HUDEP-2 (cell line): ENCODE measurements at regions not wholly inside any gene's neighbourhood (a gene's known extent, or its start where the extent isn't known, plus 50 kb on each side); places are given as distances from the start of the nearest gene placed in this dataset.
"Not testable (repeated sequence)": the region's sequence is repeated elsewhere in the genome, so short reads cannot be mapped to it uniquely, and the experiment has no call there.

ENCODE experiments used
- DNase-seq, 76 experiments: peaks; one replicate each; lab custom pipeline; 2025; ENCODE audit not compliant: unreplicated experiment in 76 of 76; lab: John Stamatoyannopoulos, UW

DNA sequence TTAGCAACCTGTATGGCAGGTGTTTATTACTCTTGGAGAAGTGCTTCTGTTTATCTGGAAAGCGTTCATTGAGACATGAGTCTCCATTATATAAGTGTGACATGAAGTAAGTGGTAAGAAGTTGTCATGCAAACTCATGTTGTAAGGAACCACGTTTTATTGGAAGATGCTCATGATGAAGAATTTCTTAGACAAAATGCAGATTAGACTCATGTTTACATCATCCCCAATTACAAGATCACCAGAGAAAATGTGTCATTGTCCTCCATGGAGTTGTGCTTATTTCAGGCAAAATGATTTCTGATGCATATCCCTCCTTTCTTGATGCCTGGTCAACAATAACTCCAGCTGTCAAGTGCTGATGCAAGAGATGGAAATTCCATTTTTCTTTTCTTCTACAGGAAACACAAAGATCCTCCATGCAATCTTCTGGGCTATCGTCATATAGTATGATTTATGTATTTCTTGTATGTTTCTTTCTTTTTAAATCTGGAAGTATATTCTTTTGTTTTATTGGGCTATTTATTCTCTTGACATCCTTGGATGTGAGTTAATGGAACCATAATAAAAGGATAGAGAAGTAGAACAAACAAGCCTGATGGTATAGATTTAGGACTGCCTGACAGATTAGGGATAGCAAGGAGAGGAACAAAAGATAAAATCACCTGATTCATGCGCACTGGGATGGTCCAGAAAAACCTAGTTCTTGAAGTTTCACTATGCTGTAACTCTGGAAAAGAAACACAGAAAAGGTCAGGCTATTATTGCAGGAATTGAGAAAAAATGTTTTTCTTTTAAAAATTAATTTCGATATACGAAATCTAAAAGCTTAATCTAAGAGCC lies 50.7 kb upstream of the DIAPH3 start:
- DNase-seq: no peak

DNA sequence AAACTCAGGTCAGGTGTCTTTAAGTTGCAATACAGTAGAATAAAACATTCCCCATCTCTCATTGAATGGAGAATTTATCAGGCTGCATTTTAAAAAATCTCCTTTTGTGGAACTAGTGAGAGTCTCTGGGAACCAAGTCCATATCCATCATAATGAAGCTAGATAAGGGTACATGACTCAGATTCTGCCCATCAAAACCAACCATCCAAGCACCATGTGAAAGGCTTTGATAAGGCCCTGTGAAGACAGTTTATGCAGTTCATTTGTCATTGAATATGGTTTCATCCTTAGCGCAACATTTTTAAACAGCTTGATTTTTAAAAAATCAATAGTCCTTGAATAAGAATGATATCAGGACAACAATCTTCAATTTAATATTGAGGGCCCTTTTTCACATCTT lies 56.3 kb upstream of the DIAPH3 start:
- DNase-seq: peak in 40 of 76 experiments; percentile 3 to 67 (median 30)

DNA sequence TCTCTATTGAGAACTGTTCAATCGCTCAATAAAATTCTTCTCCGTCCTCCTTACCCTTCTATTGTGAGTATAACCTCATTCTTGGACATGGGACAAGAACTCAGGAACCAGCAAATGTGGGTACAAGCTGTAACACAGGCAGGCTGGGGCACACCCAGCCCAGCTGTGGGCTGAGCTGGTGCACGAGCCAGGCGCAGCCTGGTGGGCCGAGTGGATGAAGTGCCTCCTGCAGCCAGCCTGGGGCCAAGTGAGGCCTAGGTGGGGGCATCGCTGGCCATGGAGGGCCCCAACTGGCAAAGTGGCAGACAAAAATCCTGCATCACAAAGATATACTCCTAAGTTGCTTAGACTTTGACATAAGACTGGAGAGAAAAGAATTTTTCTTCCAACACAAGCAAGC lies 57.9 kb upstream of the DIAPH3 start:
- DNase-seq: no peak

DNA sequence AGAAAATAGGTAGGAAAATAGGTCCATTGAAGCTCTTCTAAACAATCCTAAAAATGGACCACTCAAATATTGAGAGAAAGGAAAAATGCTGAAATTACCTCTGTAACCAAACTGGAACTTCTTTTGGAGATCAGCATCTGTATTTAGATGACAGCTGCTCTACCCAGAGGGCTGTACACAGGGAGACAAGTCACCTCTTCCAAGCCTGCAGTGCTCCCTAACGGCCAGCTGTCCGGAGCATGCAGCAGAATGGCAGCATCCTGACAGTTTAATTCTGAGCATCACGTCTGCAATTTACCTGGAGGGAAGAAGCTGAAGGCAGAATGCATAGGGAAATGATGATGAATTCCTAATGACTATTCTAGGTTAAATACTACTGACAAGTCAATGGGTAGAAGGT lies 62.8 kb upstream of the DIAPH3 start:
- peak in 45 of 76 experiments; percentile 2 to 65 (median 14) for DNase-seq

DNA sequence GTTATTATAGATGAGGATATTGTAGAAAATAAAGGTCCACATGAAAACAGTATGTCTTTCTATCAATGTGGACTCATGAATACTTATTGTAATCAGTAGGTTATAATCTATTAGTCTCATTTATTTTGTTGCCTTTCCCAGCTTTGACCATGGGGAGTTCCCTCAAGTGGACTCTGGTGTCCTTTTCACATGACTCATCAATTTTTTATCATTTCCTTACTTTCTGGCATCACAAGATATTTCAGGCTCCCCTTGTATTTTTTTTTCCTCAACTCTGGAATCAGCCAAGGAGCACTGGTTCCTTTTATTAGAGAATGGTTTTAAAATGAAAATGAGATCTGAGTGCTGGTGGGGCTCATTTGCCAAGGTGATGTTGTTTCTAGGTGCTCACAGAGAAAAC lies 63.4 kb upstream of the DIAPH3 start:
- DNase-seq: peak in 6 of 76 experiments; percentile 1 to 27 (median 11)

DNA sequence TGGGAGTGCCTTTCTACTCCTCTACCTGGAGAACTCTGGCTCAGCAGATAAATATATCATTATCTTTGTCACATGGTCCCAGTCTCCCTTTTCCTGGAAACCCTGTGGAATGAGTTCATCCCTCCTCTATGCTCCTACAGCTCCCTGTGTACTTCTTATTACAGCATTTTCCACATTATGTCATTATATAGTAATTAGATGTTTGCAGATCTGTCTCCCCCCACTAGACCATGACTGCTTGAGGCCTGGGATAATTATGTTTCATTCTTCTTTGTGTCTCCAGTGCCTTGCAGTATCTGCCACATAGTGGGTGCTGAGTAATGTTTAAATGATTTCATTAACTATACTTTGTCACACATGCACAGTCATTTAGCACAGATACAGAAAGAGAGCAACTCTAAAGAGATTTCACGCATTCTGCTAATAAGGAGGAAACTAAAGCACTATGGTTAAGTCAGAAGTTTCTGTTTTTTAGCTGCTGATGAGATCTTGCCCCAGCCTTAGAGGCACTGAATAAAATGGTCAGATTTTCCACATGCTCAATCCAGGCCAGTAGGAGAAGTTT lies 66.1 kb upstream of the DIAPH3 start:
- DNase-seq: no peak

DNA sequence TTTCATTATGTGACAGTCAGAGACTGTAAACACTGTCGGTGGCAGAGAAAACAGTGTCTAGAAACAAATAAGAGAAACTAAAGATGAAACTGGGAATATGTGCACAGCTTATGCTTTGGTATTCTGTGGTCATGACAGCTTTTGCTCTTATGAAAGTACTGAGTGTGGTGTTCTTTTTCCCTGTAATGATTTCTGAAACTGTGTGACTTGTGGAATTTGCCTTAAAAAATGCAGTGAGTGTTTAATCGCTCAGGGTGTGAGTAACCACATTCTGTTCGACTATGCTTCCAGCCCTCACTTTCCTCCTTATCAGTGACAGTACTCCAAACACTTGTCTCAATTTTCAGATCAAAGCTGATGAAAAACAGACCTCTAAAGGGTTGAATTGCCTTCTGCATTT lies 66.9 kb upstream of the DIAPH3 start:
- peak in 27 of 76 experiments; percentile 1 to 59 (median 30) for DNase-seq

DNA sequence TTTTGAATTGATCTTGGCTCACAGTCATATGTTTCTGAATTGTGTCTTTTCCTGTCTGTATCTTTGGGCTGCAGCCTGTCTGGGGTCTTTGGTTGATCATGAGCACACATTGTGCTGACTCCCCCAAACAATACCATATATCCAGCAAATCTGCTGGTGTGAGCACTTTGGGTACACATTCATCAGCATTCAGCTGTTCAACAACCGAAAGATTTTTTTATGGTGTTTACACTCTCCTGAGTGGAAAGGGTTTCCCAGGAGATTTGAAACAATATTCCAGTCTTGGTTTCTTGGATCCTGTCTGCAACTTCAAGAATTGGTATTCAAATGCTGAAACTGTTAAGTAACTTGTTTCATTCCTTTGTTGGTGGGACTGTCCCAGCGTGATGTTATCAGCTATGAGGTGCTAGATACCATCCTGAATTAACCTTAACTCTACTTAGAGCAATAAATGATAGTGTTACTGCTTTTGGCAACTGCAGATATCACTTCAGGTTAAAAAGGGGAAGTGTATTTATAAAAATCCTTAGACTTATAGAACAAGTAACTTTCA lies 78.4 kb upstream of the DIAPH3 start:
- no peak for DNase-seq

DNA sequence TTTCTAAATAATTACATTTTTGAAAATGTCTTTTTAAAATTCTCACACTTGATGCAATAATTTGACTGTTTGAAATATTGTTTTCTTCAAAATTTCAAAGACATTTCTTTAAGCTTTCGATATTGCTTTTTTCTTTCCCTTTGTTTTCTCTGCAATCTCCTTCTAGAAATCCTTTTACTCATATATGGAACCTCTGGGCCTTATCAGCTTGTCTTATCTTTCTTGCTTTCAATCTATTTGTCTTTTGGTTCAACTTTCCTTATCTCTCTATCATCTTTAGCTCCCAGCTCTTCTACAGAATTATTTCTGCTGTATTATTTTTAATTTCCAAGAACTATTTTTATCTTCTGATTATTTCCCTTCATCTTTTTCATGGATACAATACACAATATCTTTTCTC lies 80.7 kb upstream of the DIAPH3 start:
- DNase-seq: no peak

DNA sequence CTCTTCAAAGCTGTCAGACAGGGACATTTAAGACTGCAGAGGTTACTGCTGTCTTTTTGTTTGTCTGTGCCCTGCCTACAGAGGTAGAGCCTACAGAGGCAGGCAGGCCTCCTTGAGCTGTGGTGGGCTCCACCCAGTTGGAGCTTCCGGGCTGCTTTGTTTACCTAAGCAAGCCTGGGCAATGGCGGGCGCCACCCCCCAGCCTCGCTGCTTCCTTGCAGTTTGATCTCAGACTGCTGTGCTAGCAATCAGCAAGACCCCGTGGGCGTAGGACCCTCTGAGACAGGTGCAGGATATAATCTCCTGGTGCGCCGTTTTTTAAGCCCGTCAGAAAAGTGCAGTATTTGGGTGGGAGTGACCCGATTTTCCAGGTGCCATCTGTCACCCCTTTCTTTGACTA lies 87.7 kb upstream of the DIAPH3 start:
- not testable (repeated sequence) for DNase-seq

DNA sequence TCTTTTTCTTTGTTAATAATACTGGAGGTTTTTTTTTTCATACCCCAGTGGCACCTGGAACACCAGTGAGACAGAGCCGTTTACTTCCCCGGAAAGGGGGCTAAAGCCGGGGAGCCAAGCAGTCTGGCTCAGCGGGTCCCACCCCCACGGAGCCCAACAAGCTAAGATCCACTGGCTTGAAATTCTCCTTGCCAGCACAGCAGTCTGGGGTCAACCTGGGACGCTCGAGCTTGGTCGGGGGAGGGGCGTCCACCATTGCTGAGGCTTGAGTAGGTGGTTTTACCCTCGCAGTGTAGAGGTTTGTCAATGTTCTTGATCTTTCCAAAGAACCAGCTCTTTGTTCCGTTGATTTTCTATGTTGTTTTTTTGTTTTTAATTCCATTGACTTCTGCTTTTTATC lies 94.6 kb upstream of the DIAPH3 start:
- no peak for DNase-seq

DNA sequence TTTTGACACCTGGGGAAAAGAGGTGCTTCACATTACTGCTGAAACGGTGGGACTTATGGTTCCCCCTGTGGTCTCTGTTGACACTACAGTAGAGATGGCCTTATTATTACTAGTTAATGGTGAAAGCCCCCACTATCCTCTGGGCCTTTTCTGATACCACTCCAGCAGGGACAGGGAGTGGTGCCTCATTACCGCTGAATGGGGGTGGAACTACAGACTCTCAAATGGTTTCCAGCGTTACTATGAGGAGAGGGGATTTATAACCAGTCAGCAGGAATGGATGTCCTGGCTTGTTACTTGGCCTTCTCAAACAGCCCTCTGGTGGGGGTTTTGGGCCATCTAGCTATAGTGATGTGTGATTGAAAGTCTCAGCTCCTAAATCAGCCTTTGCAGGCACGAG lies 96.7 kb upstream of the DIAPH3 start:
- no peak for DNase-seq

DNA sequence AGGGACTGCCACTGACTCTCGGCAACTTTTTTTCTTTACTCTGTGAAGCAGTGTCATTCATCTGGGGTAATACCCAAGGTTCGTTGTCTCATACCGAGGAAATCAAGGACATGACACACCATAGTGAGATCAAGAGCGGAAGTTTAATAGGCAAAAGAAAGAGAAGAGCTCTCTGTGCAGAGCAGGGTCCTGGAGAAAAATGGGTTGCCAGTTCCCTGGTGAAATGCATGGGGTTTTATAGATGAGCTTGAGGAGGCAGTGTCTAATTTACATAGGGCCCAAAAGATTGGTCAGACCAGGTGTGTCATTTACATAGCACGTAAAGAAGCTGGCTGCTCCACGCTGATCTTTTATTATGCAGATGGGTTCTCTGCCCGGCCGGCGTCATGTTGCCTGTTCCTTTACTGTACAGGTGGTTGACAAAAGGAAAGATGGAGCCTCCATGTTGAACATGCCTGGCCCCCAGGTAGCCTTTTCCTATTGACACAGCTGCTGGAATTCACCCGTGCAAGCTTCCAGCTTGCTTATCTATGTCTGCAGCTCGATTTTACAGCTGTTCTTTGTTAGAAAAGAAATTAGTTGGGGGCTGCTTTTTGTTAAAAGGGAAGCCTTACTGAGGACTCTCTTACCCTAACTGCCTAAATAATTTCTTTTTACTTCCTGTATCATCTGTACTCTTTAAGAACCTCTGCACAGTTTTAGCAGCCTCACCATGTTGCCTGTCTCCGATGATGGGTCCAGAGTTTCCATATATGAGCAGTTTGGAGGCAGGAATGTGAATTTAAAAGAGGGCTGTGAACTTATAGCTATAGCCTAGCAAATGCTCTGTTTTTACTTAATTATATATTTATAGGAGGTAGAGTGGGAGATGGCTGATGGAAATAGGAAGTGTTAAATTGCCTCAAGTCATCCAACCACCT lies 98.0 kb upstream of the DIAPH3 start:
- DNase-seq: no peak

DNA sequence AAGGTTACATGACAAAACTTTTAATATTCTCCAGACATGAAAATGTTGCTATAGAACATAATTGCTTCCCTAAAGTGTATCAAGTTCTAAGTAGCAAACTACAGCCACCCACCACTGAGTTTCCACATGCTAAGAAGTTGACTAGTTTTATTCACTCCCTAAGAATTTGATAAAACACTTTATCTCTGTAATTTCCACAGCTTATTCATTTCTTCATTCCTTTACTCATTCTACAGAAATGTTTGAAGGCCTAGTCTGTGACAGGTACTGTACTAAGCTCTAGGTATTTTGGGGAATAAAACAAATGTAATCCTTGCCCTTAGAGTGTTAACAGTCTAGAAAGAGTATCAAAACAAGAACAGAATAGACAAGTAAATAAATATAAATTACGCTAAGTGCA lies 101.8 kb upstream of the DIAPH3 start:
- DNase-seq: no peak

DNA sequence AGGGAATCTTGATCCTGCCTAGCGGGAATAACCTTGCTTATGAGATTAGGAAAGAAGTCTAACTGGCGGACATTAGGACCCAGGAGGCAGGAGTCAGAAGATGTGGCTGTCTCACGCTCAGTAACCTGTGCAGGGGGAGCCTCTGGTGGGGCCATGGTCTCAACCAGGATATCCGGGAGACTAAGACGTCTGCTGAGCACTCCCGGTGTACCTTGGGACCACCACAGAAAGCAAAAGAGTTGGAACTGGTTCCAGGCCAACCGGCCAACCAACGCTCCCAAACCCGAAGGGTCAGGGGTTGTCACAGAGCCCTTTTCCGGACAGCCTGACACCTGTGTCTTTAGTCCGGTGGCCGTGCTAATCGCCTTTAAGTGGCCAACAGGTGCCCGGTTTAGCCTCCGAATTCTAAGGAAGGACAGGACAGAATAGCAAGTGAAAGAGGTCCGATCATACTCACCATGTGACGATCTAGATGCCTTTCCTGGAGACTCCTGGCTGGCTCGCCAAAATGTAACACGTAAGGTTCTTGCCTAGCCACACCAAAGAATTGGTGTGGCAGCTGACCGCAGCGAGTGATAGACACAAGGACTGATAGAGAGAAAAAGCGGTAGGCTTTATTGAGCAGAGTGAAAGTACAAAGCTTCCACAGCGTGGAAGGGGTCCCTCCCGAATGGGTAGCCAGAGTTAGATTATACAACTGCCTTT lies 103.9 kb upstream of the DIAPH3 start:
- peak in 1 of 76 experiments; percentile 6 for DNase-seq

DNA sequence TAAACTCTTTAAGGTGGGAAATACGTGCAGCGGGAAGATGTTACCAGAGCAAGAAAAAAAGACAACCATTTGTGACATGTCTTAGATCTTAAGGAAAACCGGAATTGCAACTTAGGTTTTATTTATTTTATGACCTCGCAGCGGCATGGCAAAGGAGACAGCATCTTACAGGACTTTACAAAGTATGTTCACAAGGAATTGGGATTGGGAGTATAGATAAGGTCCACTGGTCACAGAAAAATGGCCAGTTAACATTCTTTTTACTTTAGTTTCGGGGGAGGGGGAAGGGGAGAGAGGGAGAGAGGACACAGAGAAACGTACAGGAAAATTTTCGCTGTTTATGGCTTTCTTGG lies 104.5 kb upstream of the DIAPH3 start:
- DNase-seq: no peak

DNA sequence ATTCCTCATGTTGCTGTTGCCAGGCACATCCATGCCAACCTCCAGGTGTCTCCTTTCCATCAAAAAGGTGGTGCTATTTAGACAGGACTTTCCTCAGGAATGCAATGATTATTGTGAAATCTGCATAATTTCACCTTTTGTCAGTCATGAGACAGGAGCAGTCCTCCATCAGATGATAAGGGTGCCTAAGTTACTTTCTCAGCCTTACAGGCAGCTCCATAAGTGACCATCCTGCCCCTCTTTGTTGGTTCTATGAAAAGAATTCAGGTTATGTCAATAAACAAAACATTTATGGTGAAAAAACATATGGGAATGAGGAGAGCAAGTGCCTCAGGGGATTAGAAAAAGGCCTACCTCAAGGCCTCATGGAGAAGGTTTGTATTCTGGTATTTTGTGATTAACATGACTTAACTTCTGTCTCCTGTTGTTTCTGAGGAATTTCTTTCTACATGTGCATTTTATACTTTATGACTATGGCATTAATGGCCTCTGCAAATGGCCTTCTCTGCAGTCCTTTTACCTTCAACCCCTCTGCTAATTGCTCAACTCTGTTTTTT lies 110.3 kb upstream of the DIAPH3 start:
- DNase-seq: no peak

DNA sequence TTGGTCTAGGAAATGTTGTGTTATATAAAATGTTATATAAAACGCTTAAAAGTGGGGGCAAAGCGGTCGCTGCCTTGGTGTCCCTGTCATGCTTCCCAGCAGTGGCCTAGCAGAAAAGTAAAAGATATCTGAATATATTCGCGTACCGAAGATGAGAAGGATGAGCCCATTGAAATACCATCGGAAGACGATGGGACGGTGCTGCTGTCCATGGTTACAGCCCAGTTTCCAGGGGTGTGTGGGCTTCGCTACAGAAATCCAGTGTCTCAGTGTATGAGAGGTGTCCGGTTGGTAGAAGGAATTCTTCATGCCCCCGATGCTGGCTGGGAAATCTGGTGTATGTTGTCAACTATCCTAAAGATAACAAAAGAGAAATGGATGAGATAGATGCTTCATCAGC lies 110.9 kb upstream of the DIAPH3 start:
- DNase-seq: no peak

DNA sequence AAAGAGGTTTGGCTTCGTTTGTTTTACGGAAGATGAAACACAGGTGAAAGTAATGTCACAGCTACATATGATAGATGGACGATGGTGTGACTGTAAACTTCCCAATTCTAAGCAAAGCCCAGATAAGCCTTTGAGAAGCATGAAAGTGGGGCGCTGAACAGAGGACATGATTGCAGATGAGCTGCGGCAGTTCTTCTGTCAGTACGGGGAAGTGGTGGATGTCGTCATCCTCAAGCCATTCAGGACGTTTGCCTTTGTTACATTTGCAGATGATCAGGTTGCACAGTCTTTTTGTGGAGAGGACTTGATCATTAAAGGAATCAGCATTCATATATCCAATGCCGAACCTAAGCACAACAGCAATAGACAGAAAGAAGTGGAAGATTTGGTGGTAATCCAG lies 111.5 kb upstream of the DIAPH3 start:
- no peak for DNase-seq

DNA sequence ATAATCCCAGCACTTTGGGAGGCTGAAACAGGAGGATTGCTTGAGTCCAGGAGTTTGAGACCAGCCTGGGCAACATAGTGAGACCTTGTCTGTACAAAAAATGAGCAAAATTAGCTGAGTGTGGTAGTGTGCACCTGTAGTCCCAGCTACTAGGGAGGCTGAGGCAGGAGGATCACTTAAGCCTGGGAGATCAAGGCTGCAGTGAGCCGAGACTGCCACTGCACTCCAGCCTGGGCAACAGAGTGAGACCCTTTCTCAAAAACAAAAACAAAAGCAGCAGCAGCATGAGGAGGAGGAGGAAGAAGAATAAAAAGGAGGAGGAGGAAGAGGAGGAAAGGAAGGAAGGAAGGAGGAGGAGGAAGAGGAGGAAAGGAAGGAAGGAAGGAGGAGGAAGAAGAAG lies 116.5 kb upstream of the TDRD3 start:
- not testable (repeated sequence) for DNase-seq
